NCI-H526 (cell line): ENCODE measurements at regions not wholly inside any gene's neighbourhood (a gene's known extent, or its start where the extent isn't known, plus 50 kb on each side); places are given as distances from the start of the nearest gene placed in this dataset.

Experiments used
- DNase-seq, 2 experiments: peaks; one replicate each; lab custom pipeline; 2025; lab: John Stamatoyannopoulos, UW

- DNase-seq = no peak
Observed at GRCh38 chr22:27561286-27561904, 240.2 kb downstream of the MN1 start.

GRCh38 chr22:27564806-27565205, 236.8 kb downstream of the MN1 start:
- no peak for DNase-seq

GRCh38 chr22:27566602-27567001, 235.0 kb downstream of the MN1 start:
- DNase-seq = no peak

GRCh38 chr22:27568265-27568664, 233.3 kb downstream of the MN1 start:
- no peak for DNase-seq

- DNase-seq = no peak
Observed at GRCh38 chr22:27571463-27572277, 229.9 kb downstream of the MN1 start.

- no peak for DNase-seq
Observed at GRCh38 chr22:27572278-27572666, 229.3 kb downstream of the MN1 start.

GRCh38 chr22:27573280-27574001, 228.1 kb downstream of the MN1 start:
- peak in 1 of 2 experiments; percentile 39 for DNase-seq

GRCh38 chr22:27574002-27574366, 227.6 kb downstream of the MN1 start:
- no peak for DNase-seq

- DNase-seq = no peak
Observed at GRCh38 chr22:27574651-27575050, 226.9 kb downstream of the MN1 start.

GRCh38 chr22:27575348-27575747, 226.2 kb downstream of the MN1 start:
- no peak for DNase-seq

- no peak for DNase-seq
Observed at GRCh38 chr22:27576413-27576812, 225.1 kb downstream of the MN1 start.

- no peak for DNase-seq
Observed at GRCh38 chr22:27576815-27577573, 224.6 kb downstream of the MN1 start.

GRCh38 chr22:27577574-27577969, 224.0 kb downstream of the MN1 start:
- DNase-seq = no peak

GRCh38 chr22:27578937-27579617, 222.5 kb downstream of the MN1 start:
- DNase-seq = no peak

- DNase-seq = no peak
Observed at GRCh38 chr22:27580311-27580897, 221.2 kb downstream of the MN1 start.

- no peak for DNase-seq
Observed at GRCh38 chr22:27581236-27581635, 220.3 kb downstream of the MN1 start.

- DNase-seq = no peak
Observed at GRCh38 chr22:27581688-27582087, 219.9 kb downstream of the MN1 start.

- no peak for DNase-seq
Observed at GRCh38 chr22:27583856-27584255, 217.7 kb downstream of the MN1 start.

- no peak for DNase-seq
Observed at GRCh38 chr22:27585141-27585540, 216.4 kb downstream of the MN1 start.

GRCh38 chr22:27588268-27588667, 213.3 kb downstream of the MN1 start:
- DNase-seq = no peak

- DNase-seq = no peak
Observed at GRCh38 chr22:27588915-27589314, 212.6 kb downstream of the MN1 start.
